Ammon's horn (tissue), 1 donor: ENCODE measurements at regions not wholly inside any gene's neighbourhood (a gene's known extent, or its start where the extent isn't known, plus 50 kb on each side); places are given as distances from the start of the nearest gene placed in this dataset.
A peak's percentile ranks its signal among the peaks of the same experiment; 100 is the strongest.

Source experiments
- DNase-seq: peaks from one replicate; pipeline ENCODE4 v3.0.0-alpha.2; 2016; ENCODE audit warnings: low spot score

DNA sequence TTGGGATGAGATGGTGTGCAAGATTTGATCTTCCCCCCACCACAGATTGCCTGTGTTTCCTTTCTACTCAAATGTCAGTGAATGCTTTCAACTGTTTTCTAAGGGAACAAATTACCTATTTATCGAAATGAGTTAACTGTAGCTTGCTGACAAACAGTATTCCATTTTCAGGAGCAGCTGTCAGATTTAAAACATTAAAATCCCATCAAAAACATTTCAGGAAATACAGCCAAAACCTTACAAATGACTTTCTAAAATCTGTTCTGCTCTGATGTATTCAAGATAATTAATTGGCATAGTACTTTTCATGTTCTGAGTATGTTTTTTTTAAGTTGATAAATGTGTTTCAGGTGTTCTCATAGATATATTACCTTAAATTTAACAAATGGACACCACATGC is 158.0 kb upstream of the DMRTA1 start:
- DNase-seq, result no peak

DNA sequence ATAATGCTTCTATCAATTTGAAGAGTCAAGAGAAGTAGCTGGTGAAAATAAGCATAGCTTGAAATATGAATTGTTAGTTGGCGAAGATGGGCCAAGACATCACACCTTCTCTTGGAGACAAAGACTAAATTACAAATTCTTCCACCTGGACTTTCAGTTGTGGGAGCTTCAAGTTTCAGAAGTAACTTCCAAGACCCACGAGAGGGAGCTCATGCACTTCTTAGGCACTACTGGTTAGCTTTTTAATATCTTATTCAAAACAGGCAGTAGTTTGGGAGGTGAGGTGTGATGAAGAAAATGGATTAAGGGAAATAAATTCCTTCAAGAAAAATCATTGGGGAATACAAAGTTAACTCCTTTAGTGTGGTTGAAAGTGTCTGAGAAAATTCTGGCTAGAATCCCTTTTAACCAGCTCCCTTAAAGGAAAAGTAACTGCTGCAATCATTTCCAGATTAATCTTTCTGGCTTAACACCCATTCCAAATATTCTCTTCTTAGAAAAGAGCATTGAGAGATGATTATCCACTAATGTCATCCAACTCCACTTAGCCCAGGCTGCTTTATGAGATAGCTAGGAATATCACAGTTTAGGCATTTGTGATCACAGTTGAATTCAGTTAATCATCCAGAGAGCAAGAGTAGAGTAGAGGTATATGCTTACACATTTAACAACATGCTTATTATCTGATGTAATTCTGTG is 139.5 kb upstream of the DMRTA1 start:
- peak; percentile 63 for DNase-seq

DNA sequence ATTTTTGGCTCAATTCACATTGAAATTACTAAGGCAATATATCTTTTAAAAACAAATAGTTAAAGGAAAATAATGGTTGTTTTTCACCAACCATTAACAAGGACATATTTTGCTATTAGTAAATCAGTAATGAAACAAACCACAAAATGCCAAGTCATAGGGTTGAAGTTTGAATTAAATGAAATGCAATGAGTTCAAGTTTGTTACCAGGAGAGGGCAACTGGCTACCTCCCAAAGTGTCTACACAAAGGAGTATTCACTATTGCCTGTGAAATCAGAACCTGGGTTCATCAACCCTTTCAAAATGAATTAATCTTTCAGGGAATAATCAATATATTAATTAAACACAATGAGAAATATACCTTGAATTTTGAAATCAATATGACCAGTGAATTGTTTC is 138.4 kb upstream of the DMRTA1 start:
- DNase-seq, result no peak

DNA sequence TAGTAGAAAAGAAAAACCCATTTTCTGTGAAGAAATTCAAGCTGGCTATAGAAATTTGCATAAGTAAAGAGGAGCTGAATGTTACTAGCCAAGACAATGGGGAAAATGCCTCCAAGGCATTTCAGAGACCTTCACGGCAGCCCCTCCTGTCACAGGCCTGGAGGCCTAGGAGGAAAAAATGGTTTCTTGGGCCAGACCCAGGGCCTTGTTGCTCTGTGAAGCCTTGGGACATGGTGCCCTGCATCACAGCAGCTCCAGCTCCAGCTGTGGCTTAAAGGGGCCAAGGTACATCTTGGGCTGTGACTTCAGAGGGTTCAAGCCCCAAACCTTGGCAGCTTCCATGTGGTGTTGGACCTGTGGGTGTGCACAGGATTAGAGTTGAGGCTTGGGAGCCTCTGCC is 130.0 kb upstream of the DMRTA1 start:
- DNase-seq, result no peak

- DNase-seq, result no peak
These were observed 115.1 kb upstream of the DMRTA1 start for GRCh38 chr9:22331533-22331932.

DNA sequence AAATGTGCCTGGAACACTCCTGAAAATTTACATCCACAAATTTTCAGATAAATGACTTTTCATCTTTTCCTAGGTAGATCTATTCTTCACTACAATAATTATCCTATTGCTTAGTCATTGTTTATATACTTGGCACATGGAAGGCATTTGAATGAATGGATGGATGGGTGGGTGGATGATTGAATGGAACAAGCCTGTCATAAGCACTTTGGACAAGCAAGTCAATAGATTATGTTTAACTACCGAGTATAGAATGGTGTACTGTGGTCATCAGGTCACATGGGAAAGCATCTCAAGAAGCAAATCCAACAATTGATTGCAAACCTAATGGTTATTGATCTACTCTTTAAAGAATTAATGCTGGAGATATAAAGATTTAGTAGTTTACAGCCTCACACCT is 114.4 kb upstream of the DMRTA1 start:
- no peak for DNase-seq

GRCh38 chr9:22337261-22337660 is 109.4 kb upstream of the DMRTA1 start:
- DNase-seq, result no peak

GRCh38 chr9:22342491-22343217 is 104.0 kb upstream of the DMRTA1 start:
- no peak for DNase-seq

DNA sequence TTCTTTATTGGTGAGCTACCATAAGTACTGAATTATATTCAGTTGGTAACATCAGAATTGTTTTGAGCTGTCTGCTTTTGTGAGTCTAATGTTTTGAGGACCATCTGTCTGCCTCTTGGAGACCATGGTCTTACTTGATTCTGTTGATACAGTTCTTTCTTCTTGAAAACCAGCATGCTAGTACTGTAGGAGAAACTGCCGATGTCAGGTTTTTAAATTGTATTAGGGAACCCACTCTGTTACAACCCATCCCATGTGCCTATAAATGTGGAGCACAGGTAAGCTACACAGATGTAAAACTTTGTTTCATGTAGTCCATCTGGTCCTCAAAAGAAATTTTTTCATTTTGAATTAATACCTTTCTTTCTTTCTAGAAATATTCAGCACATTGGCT is 103.4 kb upstream of the DMRTA1 start:
- no peak for DNase-seq

DNA sequence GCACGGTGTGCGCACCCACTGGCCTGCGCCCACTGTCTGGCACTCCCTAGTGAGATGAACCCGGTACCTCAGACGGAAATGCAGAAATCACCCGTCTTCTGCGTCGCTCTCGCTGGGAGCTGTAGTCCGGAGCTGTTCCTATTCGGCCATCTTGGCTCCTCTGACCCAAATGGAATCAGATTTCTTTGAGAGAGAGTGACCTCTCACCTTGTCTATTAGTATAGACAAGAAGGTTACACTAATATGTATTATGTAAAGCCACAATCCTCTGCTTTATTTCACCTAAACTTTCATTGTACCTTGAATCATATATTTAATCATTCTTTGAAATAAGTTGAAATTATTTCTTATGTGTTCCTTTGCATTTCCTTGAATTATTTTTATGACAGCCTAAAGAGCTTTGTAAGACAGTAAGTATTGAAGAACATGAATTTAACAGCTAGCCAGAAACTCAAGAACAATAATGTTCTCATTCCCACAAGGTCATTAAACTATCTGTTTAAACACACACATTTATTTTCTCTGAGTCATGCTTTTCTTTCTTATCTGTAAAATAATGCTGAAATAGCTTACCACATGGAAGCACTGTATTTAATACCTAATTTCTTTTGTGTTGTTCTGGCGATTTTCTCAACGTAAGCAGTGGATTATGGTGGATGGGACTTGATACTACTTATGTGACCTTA is 91.8 kb upstream of the DMRTA1 start:
- DNase-seq, result no peak

DNA sequence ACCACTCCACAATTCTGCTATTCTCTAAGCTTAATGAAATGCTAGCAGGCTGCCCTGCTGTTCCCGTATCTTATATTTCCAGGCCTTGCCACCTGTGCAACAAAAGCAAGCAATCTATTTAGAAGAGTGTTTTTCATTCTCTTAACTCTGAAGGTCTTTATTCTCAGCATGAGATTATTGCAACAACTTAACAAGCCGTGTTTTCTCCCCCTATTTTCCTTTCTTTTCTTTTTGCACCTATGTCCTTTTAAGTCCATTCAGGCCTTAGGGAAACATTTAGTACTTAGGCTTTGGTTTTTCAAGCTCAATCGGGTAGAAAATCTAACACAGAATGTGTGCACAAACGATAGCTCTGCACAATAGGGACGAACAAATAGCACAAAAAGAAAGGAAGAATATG is 89.6 kb upstream of the DMRTA1 start:
- DNase-seq, result no peak

DNA sequence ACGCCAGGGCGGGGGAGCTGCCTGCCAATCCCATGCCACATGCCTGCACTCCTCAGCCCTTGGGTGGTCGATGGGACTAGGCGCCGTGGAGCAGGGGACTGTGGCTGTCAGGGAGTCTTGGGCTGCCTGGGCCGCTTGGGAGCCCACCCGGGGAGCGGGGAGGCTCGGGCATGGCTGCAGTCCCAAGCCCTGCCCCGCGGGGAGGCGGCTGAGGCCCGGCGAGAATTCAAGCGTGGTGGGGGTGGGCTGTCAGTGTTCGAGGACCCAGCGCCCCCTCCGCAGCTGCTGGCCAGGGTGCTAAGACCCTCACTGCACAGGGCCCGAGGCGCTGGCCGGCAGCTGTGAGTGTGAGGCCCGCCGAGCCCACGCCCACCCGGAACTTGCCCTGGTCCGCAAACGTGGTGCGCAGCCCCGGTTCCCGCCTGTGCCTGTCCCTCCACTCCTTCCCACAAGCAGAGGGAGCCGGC is 83.2 kb upstream of the DMRTA1 start:
- no peak for DNase-seq

DNA sequence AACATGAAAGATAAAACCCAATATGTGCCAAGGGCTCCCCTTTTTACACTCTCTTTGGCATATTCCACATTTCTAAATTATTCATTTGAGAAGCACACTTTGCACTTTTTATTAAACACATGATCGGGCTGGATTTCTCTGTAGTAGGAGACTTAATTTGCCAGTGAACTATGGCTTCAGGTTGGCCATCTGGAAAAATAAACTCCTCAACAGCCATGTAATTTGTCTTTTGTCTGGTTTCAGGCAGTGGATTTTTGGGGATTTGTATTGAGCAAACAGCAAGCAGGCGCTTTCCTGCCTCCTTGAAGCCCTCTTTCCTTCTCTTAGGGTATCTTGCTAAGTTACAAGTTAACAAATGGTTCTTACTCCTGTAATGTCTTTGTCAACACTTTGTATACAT is 73.0 kb upstream of the DMRTA1 start:
- DNase-seq, result no peak

DNA sequence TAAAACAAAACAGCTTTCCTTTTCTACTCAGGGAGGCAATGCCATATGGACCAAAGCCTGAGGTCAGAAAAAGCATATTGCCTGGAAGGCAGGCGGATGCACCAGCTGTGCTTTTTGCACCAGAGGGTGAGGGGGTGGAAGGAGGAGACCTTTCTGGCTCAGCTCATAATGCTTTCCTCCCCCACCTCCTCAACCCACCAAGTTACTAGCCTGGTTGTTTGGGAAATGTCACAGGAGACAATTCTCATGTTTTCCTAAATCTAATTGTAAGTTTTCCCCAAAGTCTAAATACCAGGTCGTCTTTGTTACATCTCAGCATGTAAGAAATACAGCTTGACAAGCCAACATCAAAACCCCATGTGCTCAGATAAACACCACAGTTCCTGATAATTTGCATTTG is 72.6 kb upstream of the DMRTA1 start:
- DNase-seq, result no peak

GRCh38 chr9:22379272-22379671 is 67.4 kb upstream of the DMRTA1 start:
- DNase-seq, result no peak

DNA sequence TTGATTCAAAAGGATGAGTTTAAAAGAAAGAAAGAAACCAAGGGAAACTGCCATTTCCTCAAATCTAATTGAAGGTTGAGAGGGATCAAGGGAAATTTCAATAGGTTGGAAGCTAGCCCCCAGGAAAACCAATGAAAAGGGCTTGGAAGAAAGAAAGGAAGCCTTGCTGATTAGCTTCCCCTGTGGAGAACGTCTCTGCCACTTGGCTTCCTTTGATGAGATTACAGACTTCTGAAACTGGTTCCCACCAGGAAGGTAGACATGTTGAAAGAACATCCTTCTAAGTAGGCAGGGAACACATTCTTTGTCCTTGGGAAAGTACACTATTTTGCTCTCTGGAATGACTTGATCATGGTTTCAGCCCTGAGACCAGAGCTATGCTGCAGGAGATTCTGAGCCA is 65.5 kb upstream of the DMRTA1 start:
- no peak for DNase-seq

- no peak for DNase-seq
These were observed 64.3 kb upstream of the DMRTA1 start for GRCh38 chr9:22382331-22382730.

DNA sequence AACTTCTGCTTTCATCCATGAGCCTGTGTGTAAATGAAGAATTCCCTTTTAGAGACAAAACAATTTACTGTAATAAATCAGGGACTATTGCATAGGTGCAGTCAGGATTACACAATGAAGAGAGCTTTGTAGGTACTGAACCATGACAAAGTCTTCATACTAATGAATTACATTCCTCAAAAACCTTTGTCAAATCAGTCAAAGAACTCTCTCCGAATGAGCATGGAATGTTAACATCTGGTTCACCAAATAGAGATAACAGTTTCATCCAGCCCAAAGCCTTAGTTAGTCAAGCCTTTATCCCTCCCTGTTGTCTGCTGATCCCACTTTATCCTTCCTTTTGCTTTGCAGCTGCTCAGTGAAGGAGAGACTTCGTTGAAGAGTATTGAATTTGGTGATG is 62.9 kb upstream of the DMRTA1 start:
- no peak for DNase-seq

GRCh38 chr9:22389271-22389670 is 57.4 kb upstream of the DMRTA1 start:
- no peak for DNase-seq

- DNase-seq, result no peak
These were observed 54.1 kb upstream of the DMRTA1 start for GRCh38 chr9:22392523-22392922.

DNA sequence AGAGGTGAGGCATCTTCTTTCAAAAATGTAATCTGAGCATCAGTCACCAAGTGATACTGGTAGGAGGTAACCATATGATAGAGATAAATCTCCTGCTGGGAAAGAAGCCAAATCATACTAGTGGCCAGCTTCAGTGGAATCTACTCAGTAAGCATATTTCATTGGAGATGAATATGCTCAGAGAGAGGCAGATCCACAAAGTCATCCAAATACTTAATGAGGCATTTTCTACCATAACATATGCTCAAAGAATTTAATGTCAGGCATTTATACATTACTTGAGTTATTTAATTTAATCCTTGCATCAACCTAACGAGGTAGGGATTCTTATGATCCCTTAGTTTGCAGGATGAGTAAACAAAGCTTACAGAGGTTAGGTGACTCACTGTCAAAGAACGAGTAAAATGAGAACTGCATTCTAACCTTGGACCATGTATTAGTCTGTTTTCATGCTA is 50.9 kb upstream of the DMRTA1 start:
- DNase-seq, result no peak
